Fibroblast of skin of back (primary cell): ENCODE measurements at regions not wholly inside any gene's neighbourhood (a gene's known extent, or its start where the extent isn't known, plus 50 kb on each side); places are given as distances from the start of the nearest gene placed in this dataset.

ENCODE experiments used
- DNase-seq: peaks from one replicate; pipeline ENCODE4 v3.0.0-alpha.2; 2013

DNA sequence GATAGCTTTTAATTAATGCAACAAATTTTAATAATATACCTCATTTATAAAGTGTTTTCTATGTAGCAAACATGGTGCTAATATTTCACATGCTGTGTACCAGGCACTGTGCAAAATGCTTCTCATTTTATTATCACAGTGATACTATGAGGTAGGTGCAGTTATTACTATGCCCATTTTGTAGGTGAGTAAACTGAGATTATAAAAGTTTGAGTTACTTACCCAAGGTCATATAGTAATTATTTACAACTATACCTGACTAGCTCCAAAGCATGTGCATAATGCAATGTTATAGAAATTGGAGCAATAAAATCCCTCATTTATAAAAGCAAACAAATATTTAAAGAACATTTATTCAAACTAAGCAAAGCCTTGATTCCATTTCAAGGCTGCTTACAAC is 54.5 kb upstream of the DCBLD2 start:
- DNase-seq, result no peak

- DNase-seq, result peak; percentile 47
Observed at GRCh38 chr3:98954791-98955604, 53.5 kb upstream of the DCBLD2 start.

DNA sequence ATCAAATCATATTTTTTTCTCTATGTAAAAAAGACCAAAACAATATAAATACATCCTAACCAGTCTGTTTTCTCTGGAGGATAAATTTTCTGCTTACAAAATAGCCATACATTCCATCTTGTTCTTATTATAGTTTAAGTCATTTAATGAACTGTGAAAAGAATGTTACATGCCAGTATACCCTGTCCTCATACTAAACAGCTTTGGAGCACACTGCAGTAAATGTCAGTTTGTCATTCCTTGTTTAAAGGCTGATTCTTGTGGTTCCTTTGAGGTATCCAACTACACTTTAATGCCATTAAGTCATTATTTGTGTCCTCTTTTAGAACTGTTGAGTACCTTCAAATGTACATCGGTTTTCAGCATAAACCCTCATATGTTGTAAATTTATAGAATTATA is 52.7 kb upstream of the DCBLD2 start:
- peak; percentile 44 for DNase-seq

- DNase-seq, result no peak
Observed at GRCh38 chr3:98952404-98952803, 50.9 kb upstream of the DCBLD2 start.
